ENCODE measurements at regions not wholly inside any gene's neighbourhood (a gene's known extent, or its start where the extent isn't known, plus 50 kb on each side); places are given as distances from the start of the nearest gene placed in this dataset.

DNA sequence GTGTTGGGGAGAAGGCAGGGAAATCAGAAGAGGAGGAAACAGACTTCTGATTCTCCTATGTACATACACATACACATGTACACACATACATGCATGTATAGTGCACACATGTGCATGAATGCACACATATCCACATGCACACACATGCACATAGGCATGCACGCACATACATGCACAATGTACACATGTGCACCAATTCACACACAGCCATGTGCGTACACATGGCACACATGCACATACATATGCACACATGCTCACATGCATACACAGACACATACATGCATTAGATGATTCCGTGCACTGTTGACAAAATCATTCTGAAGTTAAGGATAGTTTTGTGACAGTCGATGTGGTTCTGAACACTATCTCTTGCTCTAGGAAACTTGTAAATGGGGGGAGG lies 214.0 kb upstream of the CDH13 start:
- no peaks in the 10 kb centered on the region for H3K36me3 ChIP-seq
- no peak overlapping the region for H3K4me3 ChIP-seq
- 87 to 97% (median 91%) methylated on average over 4 of the region's 4 CpGs for WGBS, 5 donors
- no peak overlapping the region for H3K27ac ChIP-seq
- peaks cover 0 to 45% (median 0%) of the 10 kb centered on the region in 7 donors for H3K27me3 ChIP-seq (replicated peaks in 1 of 7)
- no peaks in the 10 kb centered on the region for H3K9me3 ChIP-seq
- no peak for DNase-seq
- intact Hi-C loops (cut with DNase I; ENCODE audit: low total_unique reads): no loop called here
- no peaks in the 10 kb centered on the region for H3K4me1 ChIP-seq
- no peak for TF ChIP-seq POLR2AphosphoS5 (IDR thresholded peaks at IDR 0.05)
- TF ChIP-seq POLR2A (IDR thresholded peaks at IDR 0.05): no peak
- TF ChIP-seq, protein P1, sequence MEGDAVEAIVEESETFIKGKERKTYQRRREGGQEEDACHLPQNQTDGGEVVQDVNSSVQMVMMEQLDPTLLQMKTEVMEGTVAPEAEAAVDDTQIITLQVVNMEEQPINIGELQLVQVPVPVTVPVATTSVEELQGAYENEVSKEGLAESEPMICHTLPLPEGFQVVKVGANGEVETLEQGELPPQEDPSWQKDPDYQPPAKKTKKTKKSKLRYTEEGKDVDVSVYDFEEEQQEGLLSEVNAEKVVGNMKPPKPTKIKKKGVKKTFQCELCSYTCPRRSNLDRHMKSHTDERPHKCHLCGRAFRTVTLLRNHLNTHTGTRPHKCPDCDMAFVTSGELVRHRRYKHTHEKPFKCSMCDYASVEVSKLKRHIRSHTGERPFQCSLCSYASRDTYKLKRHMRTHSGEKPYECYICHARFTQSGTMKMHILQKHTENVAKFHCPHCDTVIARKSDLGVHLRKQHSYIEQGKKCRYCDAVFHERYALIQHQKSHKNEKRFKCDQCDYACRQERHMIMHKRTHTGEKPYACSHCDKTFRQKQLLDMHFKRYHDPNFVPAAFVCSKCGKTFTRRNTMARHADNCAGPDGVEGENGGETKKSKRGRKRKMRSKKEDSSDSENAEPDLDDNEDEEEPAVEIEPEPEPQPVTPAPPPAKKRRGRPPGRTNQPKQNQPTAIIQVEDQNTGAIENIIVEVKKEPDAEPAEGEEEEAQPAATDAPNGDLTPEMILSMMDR (IDR thresholded peaks at IDR 0.05 in 8 of 11, conservative IDR thresholded peaks at IDR 0.05 in 3 of 11): no peak

DNA sequence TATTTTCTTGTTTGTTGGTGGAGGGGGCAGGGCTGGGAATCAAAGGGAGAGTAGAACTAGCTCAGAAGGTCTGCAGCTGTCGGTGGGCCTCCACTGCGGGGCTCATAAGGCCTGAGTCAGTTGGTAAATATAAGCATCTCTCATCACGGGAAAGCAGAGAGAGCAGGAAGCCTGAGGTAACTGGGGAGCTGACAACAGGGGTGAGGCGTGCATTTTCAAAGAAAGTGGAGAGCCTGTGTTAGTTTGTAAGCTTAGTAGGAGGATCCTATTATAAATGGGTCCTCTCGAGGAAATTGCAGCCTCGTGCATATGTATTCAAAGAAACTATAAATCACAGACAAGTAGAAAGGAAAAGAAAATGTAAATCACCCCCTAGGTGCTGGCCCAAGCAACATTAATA lies 221.0 kb upstream of the CDH13 start:
- no peak for DNase-seq
- no peak overlapping the region for H3K27ac ChIP-seq
- intact Hi-C loops (cut with DNase I; ENCODE audit: low total_unique reads): no loop called here
- no peaks in the 10 kb centered on the region for H3K4me1 ChIP-seq
- H3K4me3 ChIP-seq: no peak overlapping the region
- H3K36me3 ChIP-seq: no peaks in the 10 kb centered on the region
- H3K9me3 ChIP-seq: no peaks in the 10 kb centered on the region
- TF ChIP-seq, protein P1 (IDR thresholded peaks at IDR 0.05 in 8 of 11, conservative IDR thresholded peaks at IDR 0.05 in 3 of 11): no peak
- no peak for TF ChIP-seq POLR2AphosphoS5 (IDR thresholded peaks at IDR 0.05)
- no peak for TF ChIP-seq POLR2A (IDR thresholded peaks at IDR 0.05)
- H3K27me3 ChIP-seq (replicated peaks in 1 of 7): peaks cover 0 to 46% (median 0%) of the 10 kb centered on the region in 7 donors
- 48 to 58% (median 55%) methylated on average over 6 of the region's 6 CpGs for WGBS, 5 donors

DNA sequence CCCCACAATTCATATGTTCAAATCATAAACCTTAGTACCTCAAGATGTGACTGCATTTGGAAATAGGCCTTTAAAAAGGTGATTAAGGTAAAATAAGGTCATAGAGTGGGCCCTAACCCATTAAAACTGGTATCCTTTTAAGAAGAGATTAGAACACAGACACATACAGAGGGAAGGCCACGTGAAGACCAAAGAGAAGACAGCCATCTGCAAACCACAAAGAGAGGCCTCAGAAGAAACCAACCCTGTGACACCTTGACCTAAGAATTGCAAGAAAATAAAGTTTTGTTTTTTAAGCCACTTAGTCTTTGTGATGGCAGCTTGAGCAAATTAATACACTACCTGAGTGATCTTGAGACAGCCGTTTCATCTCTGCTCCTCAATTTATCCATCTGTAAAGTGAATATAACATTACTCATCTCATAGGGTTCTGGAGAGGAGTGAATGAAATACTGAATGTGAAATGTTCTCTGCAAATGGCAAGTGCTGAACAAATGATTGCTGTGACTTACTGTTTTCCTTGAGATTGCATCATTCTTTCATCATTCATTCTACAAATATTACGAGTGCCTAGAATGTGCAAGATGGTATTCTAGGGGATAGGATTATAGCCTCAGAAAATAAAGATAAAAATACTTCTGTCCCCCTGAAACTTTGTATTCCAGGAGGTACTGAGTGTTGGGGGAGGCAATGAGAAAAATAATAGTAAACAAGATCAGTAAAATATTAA lies 222.0 kb upstream of the CDH13 start:
- Histone ChIP-seq H3K36me3 (no peaks in the 10 kb centered on the region), H3K27me3 (replicated peaks in 1 of 7) (peaks cover 0 to 49% (median 0%) of the 10 kb centered on the region in 7 donors), H3K9me3 (no peaks in the 10 kb centered on the region), H3K27ac (no peak overlapping the region), H3K4me1 (no peaks in the 10 kb centered on the region), H3K4me3 (no peak overlapping the region)
- TF ChIP-seq POLR2A (IDR thresholded peaks at IDR 0.05) (no peak), POLR2AphosphoS5 (IDR thresholded peaks at IDR 0.05) (no peak)
- TF ChIP-seq, protein P1 (IDR thresholded peaks at IDR 0.05 in 8 of 11, conservative IDR thresholded peaks at IDR 0.05 in 3 of 11): no peak
- 72 to 79% (median 76%) methylated on average over 3 of the region's 3 CpGs for WGBS, 5 donors
- intact Hi-C loops (cut with DNase I; ENCODE audit: low total_unique reads): no loop called here
- no peak for DNase-seq

DNA sequence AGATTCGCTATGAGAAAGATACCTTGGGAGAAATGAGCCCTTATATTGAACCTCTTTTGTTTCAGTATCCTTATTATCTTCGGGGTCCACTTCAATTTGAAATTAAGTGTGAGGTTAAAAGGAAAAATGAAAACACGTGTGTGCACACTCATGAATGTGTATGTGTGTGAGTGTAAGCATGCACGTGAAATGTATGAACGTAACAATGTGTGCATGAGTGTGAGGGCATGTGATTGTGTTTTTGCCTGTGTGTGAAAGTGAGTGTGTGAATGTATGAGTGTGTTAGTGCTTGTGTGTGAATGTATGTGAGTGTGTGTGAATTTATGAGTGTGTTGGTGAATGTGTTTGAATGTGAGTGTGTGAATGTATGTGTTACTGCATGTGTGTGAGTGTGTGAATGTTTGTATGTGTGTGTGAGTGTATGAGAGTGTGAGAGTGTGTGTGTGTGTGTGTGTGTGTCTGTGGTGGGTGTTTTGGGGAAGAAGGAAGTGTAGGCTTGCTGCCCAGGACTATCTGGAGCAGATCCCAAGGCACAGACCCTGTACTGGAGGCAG lies 224.0 kb upstream of the CDH13 start:
- H3K4me3 ChIP-seq: no peak overlapping the region
- H3K9me3 ChIP-seq: peaks cover 0 to 5% (median 0%) of the 10 kb centered on the region in 8 donors
- WGBS, 5 donors: 83 to 94% (median 89%) methylated on average over 5 of the region's 5 CpGs
- no peaks in the 10 kb centered on the region for H3K36me3 ChIP-seq
- intact Hi-C loops (cut with DNase I; ENCODE audit: low total_unique reads): no loop called here
- no peaks in the 10 kb centered on the region for H3K4me1 ChIP-seq
- H3K27ac ChIP-seq: no peak overlapping the region
- TF ChIP-seq POLR2A (IDR thresholded peaks at IDR 0.05) (no peak), POLR2AphosphoS5 (IDR thresholded peaks at IDR 0.05) (no peak)
- TF ChIP-seq, protein P1 (IDR thresholded peaks at IDR 0.05 in 8 of 11, conservative IDR thresholded peaks at IDR 0.05 in 3 of 11): no peak
- peaks cover 0 to 38% (median 0%) of the 10 kb centered on the region in 7 donors for H3K27me3 ChIP-seq (replicated peaks in 1 of 7)
- no peak for DNase-seq
